Type B pancreatic cell (in vitro differentiated cells): ENCODE measurements at regions not wholly inside any gene's neighbourhood (a gene's known extent, or its start where the extent isn't known, plus 50 kb on each side); places are given as distances from the start of the nearest gene placed in this dataset.

Experiments used
- DNase-seq: peaks from one replicate; pipeline ENCODE4 v3.0.0; 2021; ENCODE audit warnings: mixed read lengths; ENCODE audit not compliant: unreplicated experiment; ENCODE audit errors: extremely low spot score
- H3K27ac Mint-ChIP-seq: 2 replicates; pipeline ENCODE4 v1.8.0; 2021; ENCODE audit warnings: mild to moderate bottlenecking, mixed read lengths
- H3K27me3 Mint-ChIP-seq: 2 replicates; pipeline ENCODE4 v1.8.0; 2021; ENCODE audit warnings: mixed read lengths
- H3K36me3 Mint-ChIP-seq: 2 replicates; pipeline ENCODE4 v1.8.0; 2021; ENCODE audit warnings: mixed read lengths
- H3K4me1 Mint-ChIP-seq: one replicate; pipeline ENCODE4 v1.8.0; 2021; ENCODE audit warnings: mixed read lengths; ENCODE audit not compliant: unreplicated experiment
- H3K4me3 Mint-ChIP-seq: 2 replicates; pipeline ENCODE4 v1.8.0; 2021; ENCODE audit warnings: mild to moderate bottlenecking, mixed read lengths
- H3K9me3 Mint-ChIP-seq: 2 replicates; pipeline ENCODE4 v1.8.0; 2021; ENCODE audit warnings: mixed read lengths
- CTCF ChIP-seq: fragments of 200-600 bp; sonication (generic); conservative IDR thresholded peaks from 2 replicates; pipeline ENCODE4 v1.5.0; 2021; ENCODE audit warnings: antibody characterized with exemption, mild to moderate bottlenecking

- no peaks in the 10 kb centered on the region for H3K27me3 Mint-ChIP-seq
- H3K27ac Mint-ChIP-seq: no peak overlapping the region
- TF ChIP-seq CTCF: no peak
- no peaks in the 10 kb centered on the region for H3K9me3 Mint-ChIP-seq
- H3K36me3 Mint-ChIP-seq: no peaks in the 10 kb centered on the region
- no peak for DNase-seq
- no peaks in the 10 kb centered on the region for H3K4me1 Mint-ChIP-seq
- H3K4me3 Mint-ChIP-seq: no peak overlapping the region
Observed at GRCh38 chr3:176737480-176738110, 459.7 kb downstream of the TBL1XR1 start.

GRCh38 chr3:176734146-176734545 is 463.1 kb downstream of the TBL1XR1 start:
- peaks cover 4% of the 10 kb centered on the region for H3K9me3 Mint-ChIP-seq
- H3K27ac Mint-ChIP-seq: no peak overlapping the region
- H3K4me3 Mint-ChIP-seq: no peak overlapping the region
- H3K4me1 Mint-ChIP-seq: no peaks in the 10 kb centered on the region
- no peak for DNase-seq
- no peaks in the 10 kb centered on the region for H3K27me3 Mint-ChIP-seq
- H3K36me3 Mint-ChIP-seq: no peaks in the 10 kb centered on the region
- TF ChIP-seq CTCF: no peak

DNA sequence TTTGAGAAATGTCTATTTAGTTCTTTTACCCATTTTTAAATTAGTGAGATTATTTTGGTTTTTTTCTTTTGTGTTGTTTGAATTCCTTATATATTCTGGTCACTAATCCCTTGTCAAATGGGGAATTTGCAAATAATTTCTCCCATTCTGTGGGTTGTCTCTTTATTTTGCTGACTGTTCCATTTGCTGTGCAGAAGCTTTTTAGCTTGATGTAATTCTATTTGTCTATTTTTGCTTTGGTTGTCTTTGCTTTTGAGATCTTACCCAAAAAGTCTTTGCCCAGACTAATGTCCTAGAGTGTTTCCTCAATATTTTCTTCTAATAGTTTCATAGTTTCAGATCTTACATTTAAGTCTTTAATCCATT is 472.9 kb downstream of the TBL1XR1 start:
- Mint-ChIP-seq H3K27ac (no peak overlapping the region), H3K27me3 (no peaks in the 10 kb centered on the region), H3K36me3 (no peaks in the 10 kb centered on the region), H3K4me1 (peaks cover 9% of the 10 kb centered on the region), H3K9me3 (no peaks in the 10 kb centered on the region), H3K4me3 (no peak overlapping the region)
- TF ChIP-seq CTCF: no peak
- DNase-seq: no peak

DNA sequence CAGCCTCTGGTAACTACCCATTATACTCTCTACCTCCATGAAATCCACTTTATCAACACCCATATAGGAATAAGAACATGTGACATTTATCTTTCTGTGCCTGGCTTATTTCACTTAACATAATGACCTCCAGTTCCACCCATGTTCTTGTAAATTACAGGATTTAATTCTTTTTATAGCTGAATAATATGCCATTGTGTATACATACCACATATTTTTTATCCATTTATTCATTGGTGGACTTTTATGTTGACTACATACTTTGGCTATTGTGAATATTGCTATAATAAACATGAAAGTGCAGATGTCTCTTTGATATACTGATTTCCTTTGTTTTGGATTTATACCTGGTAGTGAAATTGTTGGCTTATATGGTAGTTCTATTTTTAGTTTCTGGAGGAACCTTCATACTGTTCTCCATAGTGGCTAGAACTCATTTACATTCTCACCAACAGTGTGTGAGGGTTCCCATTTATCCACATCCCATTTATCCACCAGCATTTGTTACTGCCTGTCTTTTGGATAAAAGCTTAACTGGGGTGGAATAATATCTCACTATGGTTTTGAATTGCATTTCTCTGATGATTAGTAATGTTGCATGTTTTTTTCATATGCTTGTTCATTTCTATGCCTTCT is 473.4 kb downstream of the TBL1XR1 start:
- Mint-ChIP-seq H3K27me3 (no peaks in the 10 kb centered on the region), H3K4me3 (no peak overlapping the region), H3K36me3 (no peaks in the 10 kb centered on the region), H3K27ac (no peak overlapping the region), H3K4me1 (peaks cover 8% of the 10 kb centered on the region), H3K9me3 (no peaks in the 10 kb centered on the region)
- DNase-seq: no peak
- no peak for TF ChIP-seq CTCF

GRCh38 chr3:176714034-176714433 is 483.2 kb downstream of the TBL1XR1 start:
- Mint-ChIP-seq H3K4me3 (no peak overlapping the region), H3K36me3 (no peaks in the 10 kb centered on the region), H3K27ac (no peak overlapping the region), H3K9me3 (no peaks in the 10 kb centered on the region), H3K27me3 (no peaks in the 10 kb centered on the region), H3K4me1 (no peaks in the 10 kb centered on the region)
- no peak for DNase-seq
- no peak for TF ChIP-seq CTCF
